ENCODE measurements at regions not wholly inside any gene's neighbourhood (a gene's known extent, or its start where the extent isn't known, plus 50 kb on each side); places are given as distances from the start of the nearest gene placed in this dataset.
"Not testable (repeated sequence)": the region's sequence is repeated elsewhere in the genome, so short reads cannot be mapped to it uniquely, and the experiment has no call there.

- Mint-ChIP-seq H3K27me3 (ENCODE audit: insufficient read depth, low read depth) (peaks cover 2% of the 10 kb centered on the region), H3K9me3 (peaks cover 2% of the 10 kb centered on the region), H3K4me1 (no peaks in the 10 kb centered on the region), H3K4me3 (no peak overlapping the region), H3K27ac (no peak overlapping the region), H3K36me3 (no peaks in the 10 kb centered on the region)
- Histone ChIP-seq H3K4me3 (no peak overlapping the region), H4K20me1 (ENCODE audit: low read depth) (no peaks in the 10 kb centered on the region), H3K9ac (no peak overlapping the region), H3K27me3 (no peaks in the 10 kb centered on the region), H3K4me2 (no peak overlapping the region), H3K79me2 (ENCODE audit: low read depth) (no peaks in the 10 kb centered on the region), H3K36me3 (no peaks in the 10 kb centered on the region), H3F3A (ENCODE audit: low read depth) (no peaks in the 10 kb centered on the region), H3K9me3 (ENCODE audit: low read depth) (no peaks in the 10 kb centered on the region), H3K4me1 (no peaks in the 10 kb centered on the region), H3K27ac (no peak overlapping the region), H2AFZ (replicated peaks) (no peak overlapping the region)
- no peak for TF ChIP-seq EZH2phosphoT487 (IDR thresholded peaks at IDR 0.05)
- no peak for TF ChIP-seq CTCF (IDR thresholded peaks at IDR 0.05)
- no peak for TF ChIP-seq EZH2 (IDR thresholded peaks at IDR 0.05)
- DNase-seq (ENCODE audit: low spot score) = no peak
Observed at GRCh38 chr13:21287331-21287907, 111.0 kb downstream of the MRPL57 start.

- Mint-ChIP-seq H3K27me3 (ENCODE audit: insufficient read depth, low read depth) (peaks cover 2% of the 10 kb centered on the region), H3K9me3 (no peaks in the 10 kb centered on the region), H3K27ac (no peak overlapping the region), H3K4me3 (no peak overlapping the region), H3K4me1 (no peaks in the 10 kb centered on the region), H3K36me3 (no peaks in the 10 kb centered on the region)
- Histone ChIP-seq H2AFZ (replicated peaks) (no peak overlapping the region), H3K4me2 (no peak overlapping the region), H3K4me3 (no peak overlapping the region), H3K27ac (no peak overlapping the region), H4K20me1 (ENCODE audit: low read depth) (no peaks in the 10 kb centered on the region), H3K9me3 (ENCODE audit: low read depth) (no peaks in the 10 kb centered on the region), H3K4me1 (no peaks in the 10 kb centered on the region), H3F3A (ENCODE audit: low read depth) (no peaks in the 10 kb centered on the region), H3K27me3 (no peaks in the 10 kb centered on the region), H3K36me3 (no peaks in the 10 kb centered on the region), H3K9ac (no peak overlapping the region), H3K79me2 (ENCODE audit: low read depth) (no peaks in the 10 kb centered on the region)
- TF ChIP-seq EZH2phosphoT487 (IDR thresholded peaks at IDR 0.05) = no peak
- no peak for TF ChIP-seq CTCF (IDR thresholded peaks at IDR 0.05)
- TF ChIP-seq EZH2 (IDR thresholded peaks at IDR 0.05) = no peak
- DNase-seq (ENCODE audit: low spot score) = no peak
Observed at GRCh38 chr13:21289475-21289874, 113.0 kb downstream of the MRPL57 start.

- H3K36me3 ChIP-seq; H3K4me1 ChIP-seq; H3K4me3 ChIP-seq; H2AFZ ChIP-seq (replicated peaks); H3F3A ChIP-seq (ENCODE audit: low read depth); H3K4me1 Mint-ChIP-seq; H3K27ac Mint-ChIP-seq; H4K20me1 ChIP-seq (ENCODE audit: low read depth); H3K36me3 Mint-ChIP-seq; H3K4me2 ChIP-seq; H3K79me2 ChIP-seq (ENCODE audit: low read depth); H3K9me3 Mint-ChIP-seq; H3K9me3 ChIP-seq (ENCODE audit: low read depth); H3K27me3 Mint-ChIP-seq (ENCODE audit: insufficient read depth, low read depth); DNase-seq (ENCODE audit: low spot score); H3K9ac ChIP-seq; H3K4me3 Mint-ChIP-seq; H3K27me3 ChIP-seq; H3K27ac ChIP-seq: not testable (repeated sequence)
Observed at GRCh38 chr13:21290442-21291002, 114.1 kb downstream of the MRPL57 start.

GRCh38 chr13:21291840-21292239 lies 115.4 kb downstream of the MRPL57 start:
- Mint-ChIP-seq H3K9me3 (no peaks in the 10 kb centered on the region), H3K4me3 (no peak overlapping the region), H3K27me3 (ENCODE audit: insufficient read depth, low read depth) (peaks cover 2% of the 10 kb centered on the region), H3K36me3 (no peaks in the 10 kb centered on the region), H3K4me1 (peaks cover 2% of the 10 kb centered on the region), H3K27ac (no peak overlapping the region)
- Histone ChIP-seq H3K79me2 (ENCODE audit: low read depth) (no peaks in the 10 kb centered on the region), H3K4me2 (no peak overlapping the region), H4K20me1 (ENCODE audit: low read depth) (no peaks in the 10 kb centered on the region), H3K4me3 (no peak overlapping the region), H3K27ac (no peak overlapping the region), H3K9ac (no peak overlapping the region), H2AFZ (replicated peaks) (no peak overlapping the region), H3K27me3 (no peaks in the 10 kb centered on the region), H3K36me3 (no peaks in the 10 kb centered on the region), H3K4me1 (no peaks in the 10 kb centered on the region), H3F3A (ENCODE audit: low read depth) (peaks cover 2% of the 10 kb centered on the region), H3K9me3 (ENCODE audit: low read depth) (no peaks in the 10 kb centered on the region)
- TF ChIP-seq CTCF (IDR thresholded peaks at IDR 0.05) (no peak), EZH2 (IDR thresholded peaks at IDR 0.05) (no peak), EZH2phosphoT487 (IDR thresholded peaks at IDR 0.05) (no peak)
- DNase-seq (ENCODE audit: low spot score) = no peak

All from neural progenitor cell (in vitro differentiated cells).